ENCODE measurements at regions not wholly inside any gene's neighbourhood (a gene's known extent, or its start where the extent isn't known, plus 50 kb on each side); places are given as distances from the start of the nearest gene placed in this dataset.

DNA sequence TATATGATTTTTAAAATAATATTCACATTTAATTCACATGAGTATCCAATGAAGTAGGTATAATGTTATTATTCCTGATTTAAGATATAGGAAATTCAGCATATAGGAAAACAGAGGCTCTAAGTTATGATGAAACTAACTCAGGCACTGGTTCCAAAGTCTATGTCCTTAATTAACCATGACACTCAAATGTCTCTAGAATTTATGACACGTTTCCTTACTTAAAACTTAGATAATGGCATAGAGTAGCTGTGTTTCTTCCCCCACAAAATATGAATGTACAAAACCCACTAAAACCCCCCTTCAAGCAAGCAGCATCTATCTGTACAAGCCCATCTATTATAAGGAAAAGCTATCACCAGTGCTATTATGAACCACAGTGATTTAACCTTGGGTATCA, 72.9 kb upstream of the CDK1 start:
- ATAC-seq, result no peak
- Histone ChIP-seq H3K27ac (ENCODE audit: low read length) (no peak overlapping the region), H3K9me3 (ENCODE audit: low read length) (no peaks in the 10 kb centered on the region), H3K4me1 (ENCODE audit: insufficient read depth, low read length) (peaks cover 7% of the 10 kb centered on the region; the same call in 1 of the 2 replicates), H3K36me3 (ENCODE audit: low read depth, low read length) (no peaks in the 10 kb centered on the region), H3K9ac (ENCODE audit: low read length) (no peak overlapping the region), H4K20me1 (ENCODE audit: low read length) (no peaks in the 10 kb centered on the region), H3K9me2 (replicated peaks; ENCODE audit: low read length) (no peaks in the 10 kb centered on the region), H3F3A (ENCODE audit: low read length, unreplicated experiment) (no peaks in the 10 kb centered on the region), H3K4me2 (ENCODE audit: low read length) (no peak overlapping the region), H3K4me3 (ENCODE audit: low read length) (no peak overlapping the region), H2AFZ (ENCODE audit: low read length) (no peak overlapping the region), H3K27me3 (ENCODE audit: low read length) (no peaks in the 10 kb centered on the region), H3K79me2 (ENCODE audit: low read length) (no peaks in the 10 kb centered on the region)
- ChIA-PET CTCF (interaction anchor here (0.6 kb wide), 1 partner anchor 43 kb away, joined by 12 read pairs; no protein-coding TSS in a partner anchor), POLR2A (ENCODE audit: unreplicated experiment) (interaction anchor here (0.6 kb wide), 1 partner anchor 42 kb away, joined by 3 read pairs; no protein-coding TSS in a partner anchor)
- BruUV-seq (replicated peaks), result no TSS peak
- TF ChIP-seq EZH2 (IDR thresholded peaks at IDR 0.05; ENCODE audit: low read length, unreplicated experiment), result no peak
- TF ChIP-seq EZH2phosphoT487 (IDR thresholded peaks at IDR 0.05; ENCODE audit: borderline replicate concordance, low read length), result no peak
- TF ChIP-seq, protein P1, sequence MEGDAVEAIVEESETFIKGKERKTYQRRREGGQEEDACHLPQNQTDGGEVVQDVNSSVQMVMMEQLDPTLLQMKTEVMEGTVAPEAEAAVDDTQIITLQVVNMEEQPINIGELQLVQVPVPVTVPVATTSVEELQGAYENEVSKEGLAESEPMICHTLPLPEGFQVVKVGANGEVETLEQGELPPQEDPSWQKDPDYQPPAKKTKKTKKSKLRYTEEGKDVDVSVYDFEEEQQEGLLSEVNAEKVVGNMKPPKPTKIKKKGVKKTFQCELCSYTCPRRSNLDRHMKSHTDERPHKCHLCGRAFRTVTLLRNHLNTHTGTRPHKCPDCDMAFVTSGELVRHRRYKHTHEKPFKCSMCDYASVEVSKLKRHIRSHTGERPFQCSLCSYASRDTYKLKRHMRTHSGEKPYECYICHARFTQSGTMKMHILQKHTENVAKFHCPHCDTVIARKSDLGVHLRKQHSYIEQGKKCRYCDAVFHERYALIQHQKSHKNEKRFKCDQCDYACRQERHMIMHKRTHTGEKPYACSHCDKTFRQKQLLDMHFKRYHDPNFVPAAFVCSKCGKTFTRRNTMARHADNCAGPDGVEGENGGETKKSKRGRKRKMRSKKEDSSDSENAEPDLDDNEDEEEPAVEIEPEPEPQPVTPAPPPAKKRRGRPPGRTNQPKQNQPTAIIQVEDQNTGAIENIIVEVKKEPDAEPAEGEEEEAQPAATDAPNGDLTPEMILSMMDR (conservative IDR thresholded peaks at IDR 0.05; ENCODE audit: low read depth, low read length), result no peak
- intact Hi-C loops (cut with micrococcal nuclease), result no loop called here
- no peak for DNase-seq

DNA sequence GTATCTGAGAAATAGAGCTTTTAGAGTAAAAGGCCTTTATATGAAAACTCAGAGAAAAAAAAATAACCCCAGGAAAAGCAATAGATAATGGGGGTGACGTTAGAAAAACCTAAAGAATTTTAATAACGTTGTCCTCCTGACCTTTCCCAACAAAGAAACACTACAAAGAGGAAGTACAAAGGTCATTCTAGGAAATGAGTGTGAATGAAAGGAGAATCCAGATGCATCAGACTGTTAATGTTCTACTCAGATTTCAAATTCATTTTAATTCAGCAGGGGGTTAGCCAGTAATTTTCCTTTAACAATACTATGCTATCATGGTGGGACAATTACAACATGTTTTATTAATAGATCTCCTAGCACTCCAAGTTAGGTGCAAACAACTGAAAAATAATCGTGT, 73.8 kb upstream of the CDK1 start:
- Histone ChIP-seq H3K9me2 (replicated peaks; ENCODE audit: low read length) (no peaks in the 10 kb centered on the region), H3F3A (ENCODE audit: low read length, unreplicated experiment) (no peaks in the 10 kb centered on the region), H3K36me3 (ENCODE audit: low read depth, low read length) (no peaks in the 10 kb centered on the region), H3K4me3 (ENCODE audit: low read length) (no peak overlapping the region), H3K4me1 (ENCODE audit: insufficient read depth, low read length) (peaks cover 7% of the 10 kb centered on the region; the same call in 1 of the 2 replicates), H3K79me2 (ENCODE audit: low read length) (no peaks in the 10 kb centered on the region), H3K9me3 (ENCODE audit: low read length) (no peaks in the 10 kb centered on the region), H4K20me1 (ENCODE audit: low read length) (no peaks in the 10 kb centered on the region), H3K9ac (ENCODE audit: low read length) (no peak overlapping the region), H2AFZ (ENCODE audit: low read length) (no peak overlapping the region), H3K4me2 (ENCODE audit: low read length) (no peak overlapping the region), H3K27ac (ENCODE audit: low read length) (no peak overlapping the region), H3K27me3 (ENCODE audit: low read length) (no peaks in the 10 kb centered on the region)
- POLR2A ChIA-PET (ENCODE audit: unreplicated experiment), result no interaction called here
- no peak for TF ChIP-seq EZH2 (IDR thresholded peaks at IDR 0.05; ENCODE audit: low read length, unreplicated experiment)
- TF ChIP-seq, protein P1 (conservative IDR thresholded peaks at IDR 0.05; ENCODE audit: low read depth, low read length), result no peak
- TF ChIP-seq EZH2phosphoT487 (IDR thresholded peaks at IDR 0.05; ENCODE audit: borderline replicate concordance, low read length), result no peak
- BruUV-seq (replicated peaks), result no TSS peak
- DNase-seq, result no peak
- ATAC-seq, result no peak; the same call in 1 of the 2 replicates
- intact Hi-C loops (cut with micrococcal nuclease), result no loop called here
- CTCF ChIA-PET, result interaction anchor here (0.6 kb wide), 1 partner anchor 259 kb away, joined by 3 read pairs; no protein-coding TSS in a partner anchor

- Histone ChIP-seq H3K36me3 (ENCODE audit: low read depth, low read length) (no peaks in the 10 kb centered on the region), H3K9ac (ENCODE audit: low read length) (no peak overlapping the region), H3K9me3 (ENCODE audit: low read length) (no peaks in the 10 kb centered on the region), H3K4me3 (ENCODE audit: low read length) (no peak overlapping the region), H4K20me1 (ENCODE audit: low read length) (no peaks in the 10 kb centered on the region), H3K4me2 (ENCODE audit: low read length) (no peak overlapping the region), H3K4me1 (ENCODE audit: insufficient read depth, low read length) (peaks cover 7% of the 10 kb centered on the region; the same call in 1 of the 2 replicates), H3F3A (ENCODE audit: low read length, unreplicated experiment) (no peaks in the 10 kb centered on the region), H3K27ac (ENCODE audit: low read length) (no peak overlapping the region), H3K9me2 (replicated peaks; ENCODE audit: low read length) (no peaks in the 10 kb centered on the region), H3K27me3 (ENCODE audit: low read length) (no peaks in the 10 kb centered on the region), H2AFZ (ENCODE audit: low read length) (no peak overlapping the region), H3K79me2 (ENCODE audit: low read length) (no peaks in the 10 kb centered on the region)
- no TSS peak for BruUV-seq (replicated peaks)
- TF ChIP-seq EZH2 (IDR thresholded peaks at IDR 0.05; ENCODE audit: low read length, unreplicated experiment) (no peak), EZH2phosphoT487 (IDR thresholded peaks at IDR 0.05; ENCODE audit: borderline replicate concordance, low read length) (no peak)
- TF ChIP-seq, protein P1 (conservative IDR thresholded peaks at IDR 0.05; ENCODE audit: low read depth, low read length), result no peak
- no peak for ATAC-seq
- intact Hi-C loops (cut with micrococcal nuclease), result no loop called here
- DNase-seq, result no peak
- ChIA-PET CTCF (interaction anchor here (0.6 kb wide), 1 partner anchor 260 kb away, joined by 3 read pairs; no protein-coding TSS in a partner anchor), POLR2A (ENCODE audit: unreplicated experiment) (no interaction called here)
Observed at GRCh38 chr10:60703266-60704041, 74.8 kb upstream of the CDK1 start.

Data from PC-3 (cell line).